ENCODE measurements at regions not wholly inside any gene's neighbourhood (a gene's known extent, or its start where the extent isn't known, plus 50 kb on each side); places are given as distances from the start of the nearest gene placed in this dataset.

DNA sequence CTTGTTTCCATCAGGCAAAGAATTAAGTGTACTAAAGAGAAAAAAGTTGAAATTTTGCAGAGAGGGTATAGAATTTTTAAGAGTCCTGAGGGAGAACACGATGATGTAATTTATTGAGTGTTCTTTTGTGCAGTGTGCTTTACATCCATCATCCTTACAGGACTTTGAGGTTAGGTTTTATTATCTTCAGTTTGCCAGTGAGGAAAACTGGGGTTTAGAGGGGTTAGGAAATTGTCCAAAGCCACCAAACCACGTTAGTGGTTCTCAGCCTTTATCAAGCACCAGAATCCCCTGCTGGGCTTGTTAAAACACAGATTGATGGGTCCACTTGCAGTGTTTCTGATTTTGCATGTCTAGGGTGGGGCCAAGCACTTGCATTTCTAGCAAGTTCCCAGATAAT, 277.5 kb downstream of the KCNS3 start:
- Histone ChIP-seq H3K79me2 (replicated peaks; ENCODE audit: insufficient read depth) (no peaks in the 10 kb centered on the region), H4K20me1 (replicated peaks; ENCODE audit: insufficient read depth) (no peaks in the 10 kb centered on the region), H3K4me2 (no peak overlapping the region), H3F3A (replicated peaks; ENCODE audit: low read depth) (no peaks in the 10 kb centered on the region), H3K36me3 (ENCODE audit: insufficient read depth) (no peaks in the 10 kb centered on the region), H3K9me2 (ENCODE audit: insufficient read depth) (no peaks in the 10 kb centered on the region), H3K27ac (ENCODE audit: low read depth) (no peak overlapping the region), H3K4me1 (ENCODE audit: insufficient read depth) (no peaks in the 10 kb centered on the region), H2AFZ (no peak overlapping the region), H3K27me3 (ENCODE audit: insufficient read depth) (no peaks in the 10 kb centered on the region), H3K4me3 (no peak overlapping the region)
- no peaks in the 10 kb centered on the region for H3K9me3 Mint-ChIP-seq
- TF ChIP-seq ZNF114 (CRISPR knock-in tag; IDR thresholded peaks at IDR 0.05) (no peak), EZH2 (IDR thresholded peaks at IDR 0.05; ENCODE audit: low read depth, unreplicated experiment) (no peak), EZH2phosphoT487 (IDR thresholded peaks at IDR 0.05; ENCODE audit: unreplicated experiment) (no peak), NANOG (IDR thresholded peaks at IDR 0.05; ENCODE audit: borderline replicate concordance) (no peak), STAT1 (IDR thresholded peaks at IDR 0.05; ENCODE audit: unreplicated experiment) (no peak), JUNB (IDR thresholded peaks at IDR 0.05; ENCODE audit: unreplicated experiment) (no peak), CREB1 (CRISPR knock-in tag; IDR thresholded peaks at IDR 0.05; ENCODE audit: low read depth) (no peak), ZNF331 (CRISPR knock-in tag; IDR thresholded peaks at IDR 0.05; ENCODE audit: low read depth) (no peak), POLR2AphosphoS5 (IDR thresholded peaks at IDR 0.05; ENCODE audit: low read depth) (no peak)
- TF ChIP-seq, protein P1, sequence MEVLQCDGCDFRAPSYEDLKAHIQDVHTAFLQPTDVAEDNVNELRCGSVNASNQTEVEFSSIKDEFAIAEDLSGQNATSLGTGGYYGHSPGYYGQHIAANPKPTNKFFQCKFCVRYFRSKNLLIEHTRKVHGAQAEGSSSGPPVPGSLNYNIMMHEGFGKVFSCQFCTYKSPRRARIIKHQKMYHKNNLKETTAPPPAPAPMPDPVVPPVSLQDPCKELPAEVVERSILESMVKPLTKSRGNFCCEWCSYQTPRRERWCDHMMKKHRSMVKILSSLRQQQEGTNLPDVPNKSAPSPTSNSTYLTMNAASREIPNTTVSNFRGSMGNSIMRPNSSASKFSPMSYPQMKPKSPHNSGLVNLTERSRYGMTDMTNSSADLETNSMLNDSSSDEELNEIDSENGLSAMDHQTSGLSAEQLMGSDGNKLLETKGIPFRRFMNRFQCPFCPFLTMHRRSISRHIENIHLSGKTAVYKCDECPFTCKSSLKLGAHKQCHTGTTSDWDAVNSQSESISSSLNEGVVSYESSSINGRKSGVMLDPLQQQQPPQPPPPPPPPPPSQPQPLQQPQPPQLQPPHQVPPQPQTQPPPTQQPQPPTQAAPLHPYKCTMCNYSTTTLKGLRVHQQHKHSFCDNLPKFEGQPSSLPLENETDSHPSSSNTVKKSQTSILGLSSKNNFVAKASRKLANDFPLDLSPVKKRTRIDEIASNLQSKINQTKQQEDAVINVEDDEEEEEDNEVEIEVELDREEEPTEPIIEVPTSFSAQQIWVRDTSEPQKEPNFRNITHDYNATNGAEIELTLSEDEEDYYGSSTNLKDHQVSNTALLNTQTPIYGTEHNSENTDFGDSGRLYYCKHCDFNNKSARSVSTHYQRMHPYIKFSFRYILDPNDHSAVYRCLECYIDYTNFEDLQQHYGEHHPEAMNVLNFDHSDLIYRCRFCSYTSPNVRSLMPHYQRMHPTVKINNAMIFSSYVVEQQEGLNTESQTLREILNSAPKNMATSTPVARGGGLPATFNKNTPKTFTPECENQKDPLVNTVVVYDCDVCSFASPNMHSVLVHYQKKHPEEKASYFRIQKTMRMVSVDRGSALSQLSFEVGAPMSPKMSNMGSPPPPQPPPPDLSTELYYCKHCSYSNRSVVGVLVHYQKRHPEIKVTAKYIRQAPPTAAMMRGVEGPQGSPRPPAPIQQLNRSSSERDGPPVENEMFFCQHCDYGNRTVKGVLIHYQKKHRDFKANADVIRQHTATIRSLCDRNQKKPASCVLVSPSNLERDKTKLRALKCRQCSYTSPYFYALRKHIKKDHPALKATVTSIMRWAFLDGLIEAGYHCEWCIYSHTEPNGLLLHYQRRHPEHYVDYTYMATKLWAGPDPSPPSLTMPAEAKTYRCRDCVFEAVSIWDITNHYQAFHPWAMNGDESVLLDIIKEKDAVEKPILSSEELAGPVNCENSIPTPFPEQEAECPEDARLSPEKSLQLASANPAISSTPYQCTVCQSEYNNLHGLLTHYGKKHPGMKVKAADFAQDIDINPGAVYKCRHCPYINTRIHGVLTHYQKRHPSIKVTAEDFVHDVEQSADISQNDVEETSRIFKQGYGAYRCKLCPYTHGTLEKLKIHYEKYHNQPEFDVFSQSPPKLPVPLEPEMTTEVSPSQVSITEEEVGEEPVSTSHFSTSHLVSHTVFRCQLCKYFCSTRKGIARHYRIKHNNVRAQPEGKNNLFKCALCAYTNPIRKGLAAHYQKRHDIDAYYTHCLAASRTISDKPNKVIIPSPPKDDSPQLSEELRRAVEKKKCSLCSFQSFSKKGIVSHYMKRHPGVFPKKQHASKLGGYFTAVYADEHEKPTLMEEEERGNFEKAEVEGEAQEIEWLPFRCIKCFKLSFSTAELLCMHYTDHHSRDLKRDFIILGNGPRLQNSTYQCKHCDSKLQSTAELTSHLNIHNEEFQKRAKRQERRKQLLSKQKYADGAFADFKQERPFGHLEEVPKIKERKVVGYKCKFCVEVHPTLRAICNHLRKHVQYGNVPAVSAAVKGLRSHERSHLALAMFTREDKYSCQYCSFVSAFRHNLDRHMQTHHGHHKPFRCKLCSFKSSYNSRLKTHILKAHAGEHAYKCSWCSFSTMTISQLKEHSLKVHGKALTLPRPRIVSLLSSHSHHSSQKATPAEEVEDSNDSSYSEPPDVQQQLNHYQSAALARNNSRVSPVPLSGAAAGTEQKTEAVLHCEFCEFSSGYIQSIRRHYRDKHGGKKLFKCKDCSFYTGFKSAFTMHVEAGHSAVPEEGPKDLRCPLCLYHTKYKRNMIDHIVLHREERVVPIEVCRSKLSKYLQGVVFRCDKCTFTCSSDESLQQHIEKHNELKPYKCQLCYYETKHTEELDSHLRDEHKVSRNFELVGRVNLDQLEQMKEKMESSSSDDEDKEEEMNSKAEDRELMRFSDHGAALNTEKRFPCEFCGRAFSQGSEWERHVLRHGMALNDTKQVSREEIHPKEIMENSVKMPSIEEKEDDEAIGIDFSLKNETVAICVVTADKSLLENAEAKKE (CRISPR knock-in tag; IDR thresholded peaks at IDR 0.05): no peak
- TF ChIP-seq, protein P2, sequence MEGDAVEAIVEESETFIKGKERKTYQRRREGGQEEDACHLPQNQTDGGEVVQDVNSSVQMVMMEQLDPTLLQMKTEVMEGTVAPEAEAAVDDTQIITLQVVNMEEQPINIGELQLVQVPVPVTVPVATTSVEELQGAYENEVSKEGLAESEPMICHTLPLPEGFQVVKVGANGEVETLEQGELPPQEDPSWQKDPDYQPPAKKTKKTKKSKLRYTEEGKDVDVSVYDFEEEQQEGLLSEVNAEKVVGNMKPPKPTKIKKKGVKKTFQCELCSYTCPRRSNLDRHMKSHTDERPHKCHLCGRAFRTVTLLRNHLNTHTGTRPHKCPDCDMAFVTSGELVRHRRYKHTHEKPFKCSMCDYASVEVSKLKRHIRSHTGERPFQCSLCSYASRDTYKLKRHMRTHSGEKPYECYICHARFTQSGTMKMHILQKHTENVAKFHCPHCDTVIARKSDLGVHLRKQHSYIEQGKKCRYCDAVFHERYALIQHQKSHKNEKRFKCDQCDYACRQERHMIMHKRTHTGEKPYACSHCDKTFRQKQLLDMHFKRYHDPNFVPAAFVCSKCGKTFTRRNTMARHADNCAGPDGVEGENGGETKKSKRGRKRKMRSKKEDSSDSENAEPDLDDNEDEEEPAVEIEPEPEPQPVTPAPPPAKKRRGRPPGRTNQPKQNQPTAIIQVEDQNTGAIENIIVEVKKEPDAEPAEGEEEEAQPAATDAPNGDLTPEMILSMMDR (conservative IDR thresholded peaks at IDR 0.05; ENCODE audit: low read depth in 2 of 2): no peak
- TF ChIP-seq, protein P3, sequence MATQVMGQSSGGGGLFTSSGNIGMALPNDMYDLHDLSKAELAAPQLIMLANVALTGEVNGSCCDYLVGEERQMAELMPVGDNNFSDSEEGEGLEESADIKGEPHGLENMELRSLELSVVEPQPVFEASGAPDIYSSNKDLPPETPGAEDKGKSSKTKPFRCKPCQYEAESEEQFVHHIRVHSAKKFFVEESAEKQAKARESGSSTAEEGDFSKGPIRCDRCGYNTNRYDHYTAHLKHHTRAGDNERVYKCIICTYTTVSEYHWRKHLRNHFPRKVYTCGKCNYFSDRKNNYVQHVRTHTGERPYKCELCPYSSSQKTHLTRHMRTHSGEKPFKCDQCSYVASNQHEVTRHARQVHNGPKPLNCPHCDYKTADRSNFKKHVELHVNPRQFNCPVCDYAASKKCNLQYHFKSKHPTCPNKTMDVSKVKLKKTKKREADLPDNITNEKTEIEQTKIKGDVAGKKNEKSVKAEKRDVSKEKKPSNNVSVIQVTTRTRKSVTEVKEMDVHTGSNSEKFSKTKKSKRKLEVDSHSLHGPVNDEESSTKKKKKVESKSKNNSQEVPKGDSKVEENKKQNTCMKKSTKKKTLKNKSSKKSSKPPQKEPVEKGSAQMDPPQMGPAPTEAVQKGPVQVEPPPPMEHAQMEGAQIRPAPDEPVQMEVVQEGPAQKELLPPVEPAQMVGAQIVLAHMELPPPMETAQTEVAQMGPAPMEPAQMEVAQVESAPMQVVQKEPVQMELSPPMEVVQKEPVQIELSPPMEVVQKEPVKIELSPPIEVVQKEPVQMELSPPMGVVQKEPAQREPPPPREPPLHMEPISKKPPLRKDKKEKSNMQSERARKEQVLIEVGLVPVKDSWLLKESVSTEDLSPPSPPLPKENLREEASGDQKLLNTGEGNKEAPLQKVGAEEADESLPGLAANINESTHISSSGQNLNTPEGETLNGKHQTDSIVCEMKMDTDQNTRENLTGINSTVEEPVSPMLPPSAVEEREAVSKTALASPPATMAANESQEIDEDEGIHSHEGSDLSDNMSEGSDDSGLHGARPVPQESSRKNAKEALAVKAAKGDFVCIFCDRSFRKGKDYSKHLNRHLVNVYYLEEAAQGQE (IDR thresholded peaks at IDR 0.05; ENCODE audit: unreplicated experiment): no peak
- TF ChIP-seq, protein P4, sequence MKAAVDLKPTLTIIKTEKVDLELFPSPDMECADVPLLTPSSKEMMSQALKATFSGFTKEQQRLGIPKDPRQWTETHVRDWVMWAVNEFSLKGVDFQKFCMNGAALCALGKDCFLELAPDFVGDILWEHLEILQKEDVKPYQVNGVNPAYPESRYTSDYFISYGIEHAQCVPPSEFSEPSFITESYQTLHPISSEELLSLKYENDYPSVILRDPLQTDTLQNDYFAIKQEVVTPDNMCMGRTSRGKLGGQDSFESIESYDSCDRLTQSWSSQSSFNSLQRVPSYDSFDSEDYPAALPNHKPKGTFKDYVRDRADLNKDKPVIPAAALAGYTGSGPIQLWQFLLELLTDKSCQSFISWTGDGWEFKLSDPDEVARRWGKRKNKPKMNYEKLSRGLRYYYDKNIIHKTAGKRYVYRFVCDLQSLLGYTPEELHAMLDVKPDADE (IDR thresholded peaks at IDR 0.05): no peak
- H3K4me3 Mint-ChIP-seq: no peak overlapping the region
- H3K36me3 Mint-ChIP-seq (ENCODE audit: low read depth): no peaks in the 10 kb centered on the region
- no peaks in the 10 kb centered on the region for H3K4me1 Mint-ChIP-seq
- no peak overlapping the region for H3K27ac Mint-ChIP-seq
- DNase-seq (ENCODE audit: low spot score) (no peak), ATAC-seq (no peak)
- no peaks in the 10 kb centered on the region for H3K27me3 Mint-ChIP-seq (ENCODE audit: insufficient read depth, low read depth, poor library complexity)
